ENCODE measurements at regions not wholly inside any gene's neighbourhood (a gene's known extent, or its start where the extent isn't known, plus 50 kb on each side); places are given as distances from the start of the nearest gene placed in this dataset.

DNA sequence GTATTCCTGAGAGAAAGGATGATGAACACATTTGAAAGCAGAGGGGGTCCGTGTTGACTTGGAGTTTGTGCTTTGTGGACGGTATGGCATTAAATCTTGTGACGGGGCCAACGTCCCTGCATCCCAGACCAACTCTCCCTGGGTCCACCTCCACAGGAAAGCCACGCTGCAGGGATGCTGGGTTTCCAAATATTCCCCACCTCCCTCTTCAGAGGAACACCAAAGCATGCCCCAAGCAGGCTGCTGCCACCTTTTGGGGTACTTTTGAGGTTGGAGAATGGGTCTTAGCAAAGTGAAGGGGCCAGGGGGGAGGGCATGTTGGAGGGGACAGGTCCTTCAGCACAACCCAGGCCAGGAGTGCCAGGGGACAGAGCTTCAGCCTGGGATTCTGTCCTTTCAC lies 504.4 kb downstream of the TCERG1L start:
- TF ChIP-seq POLR2A (IDR thresholded peaks at IDR 0.05): no peak
- TF ChIP-seq, protein P1, sequence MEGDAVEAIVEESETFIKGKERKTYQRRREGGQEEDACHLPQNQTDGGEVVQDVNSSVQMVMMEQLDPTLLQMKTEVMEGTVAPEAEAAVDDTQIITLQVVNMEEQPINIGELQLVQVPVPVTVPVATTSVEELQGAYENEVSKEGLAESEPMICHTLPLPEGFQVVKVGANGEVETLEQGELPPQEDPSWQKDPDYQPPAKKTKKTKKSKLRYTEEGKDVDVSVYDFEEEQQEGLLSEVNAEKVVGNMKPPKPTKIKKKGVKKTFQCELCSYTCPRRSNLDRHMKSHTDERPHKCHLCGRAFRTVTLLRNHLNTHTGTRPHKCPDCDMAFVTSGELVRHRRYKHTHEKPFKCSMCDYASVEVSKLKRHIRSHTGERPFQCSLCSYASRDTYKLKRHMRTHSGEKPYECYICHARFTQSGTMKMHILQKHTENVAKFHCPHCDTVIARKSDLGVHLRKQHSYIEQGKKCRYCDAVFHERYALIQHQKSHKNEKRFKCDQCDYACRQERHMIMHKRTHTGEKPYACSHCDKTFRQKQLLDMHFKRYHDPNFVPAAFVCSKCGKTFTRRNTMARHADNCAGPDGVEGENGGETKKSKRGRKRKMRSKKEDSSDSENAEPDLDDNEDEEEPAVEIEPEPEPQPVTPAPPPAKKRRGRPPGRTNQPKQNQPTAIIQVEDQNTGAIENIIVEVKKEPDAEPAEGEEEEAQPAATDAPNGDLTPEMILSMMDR (IDR thresholded peaks at IDR 0.05): no peak
- Histone ChIP-seq H3K4me3 (no peak overlapping the region), H3K27me3 (peaks cover 0 to 26% (median 2%) of the 10 kb centered on the region in 9 donors), H3K9me3 (no peaks in the 10 kb centered on the region), H3K36me3 (no peaks in the 10 kb centered on the region), H3K4me1 (no peaks in the 10 kb centered on the region), H3K27ac (no peak overlapping the region)
- intact Hi-C loops (cut with DNase I): no loop called here
- WGBS, 4 donors: 76 to 92% (median 83%) methylated on average over 5 of the region's 5 CpGs
- ATAC-seq (no peak), DNase-seq (no peak)

DNA sequence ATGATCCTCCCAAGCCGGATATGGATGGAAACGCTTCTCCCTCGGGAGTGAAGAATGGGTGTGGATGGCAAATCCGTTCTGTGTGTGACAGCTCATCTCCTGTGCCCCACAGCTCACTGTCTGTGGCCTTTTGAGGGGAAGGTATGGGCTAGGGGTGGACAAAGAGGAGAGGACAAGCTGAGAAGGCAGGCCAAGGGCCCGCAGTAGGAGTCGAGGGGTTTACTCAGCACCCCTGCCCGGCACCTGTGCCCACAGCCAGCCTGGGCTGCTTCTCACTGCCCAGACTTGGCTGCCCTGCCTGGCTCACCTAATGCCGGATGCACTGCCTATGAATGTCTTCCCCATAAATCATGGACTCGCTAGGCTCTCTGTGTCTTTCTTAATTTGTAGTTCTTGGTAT lies 503.8 kb downstream of the TCERG1L start:
- H3K36me3 ChIP-seq: no peaks in the 10 kb centered on the region
- WGBS, 4 donors: 73 to 83% (median 80%) methylated on average over 9 of the region's 9 CpGs
- no peaks in the 10 kb centered on the region for H3K4me1 ChIP-seq
- no peak for ATAC-seq
- TF ChIP-seq, protein P1 (IDR thresholded peaks at IDR 0.05): no peak
- no peak for TF ChIP-seq POLR2A (IDR thresholded peaks at IDR 0.05)
- H3K27ac ChIP-seq: no peak overlapping the region
- no peak for DNase-seq
- H3K27me3 ChIP-seq: peaks cover 0 to 26% (median 2%) of the 10 kb centered on the region in 9 donors
- H3K9me3 ChIP-seq: no peaks in the 10 kb centered on the region
- H3K4me3 ChIP-seq: no peak overlapping the region
- intact Hi-C loops (cut with DNase I): no loop called here

DNA sequence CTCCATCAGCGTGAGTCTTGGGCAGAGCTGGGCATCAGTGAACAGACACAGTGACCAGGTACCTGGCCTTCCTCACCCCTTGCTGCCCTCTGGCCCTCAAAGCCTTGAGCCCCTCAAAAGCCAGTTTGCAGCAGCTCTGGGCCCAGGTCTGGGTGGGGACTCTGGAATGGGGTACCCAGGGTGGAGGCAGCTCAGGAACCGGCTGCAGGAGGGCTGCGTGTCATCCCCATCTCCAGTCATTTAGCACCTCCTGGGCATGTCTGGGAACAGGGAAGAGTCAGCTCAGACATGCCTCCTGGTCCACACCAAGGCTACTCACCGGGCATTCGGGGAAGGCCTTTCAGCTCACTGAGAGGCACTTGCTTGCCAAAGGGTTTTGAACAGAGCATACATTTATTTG lies 503.3 kb downstream of the TCERG1L start:
- H3K4me1 ChIP-seq: no peaks in the 10 kb centered on the region
- no peak overlapping the region for H3K4me3 ChIP-seq
- H3K9me3 ChIP-seq: no peaks in the 10 kb centered on the region
- WGBS, 4 donors: 60 to 90% (median 81%) methylated on average over 5 of the region's 5 CpGs
- no peak for ATAC-seq
- peaks cover 0 to 29% (median 5%) of the 10 kb centered on the region in 9 donors for H3K27me3 ChIP-seq
- H3K36me3 ChIP-seq: no peaks in the 10 kb centered on the region
- intact Hi-C loops (cut with DNase I): no loop called here
- DNase-seq: no peak
- no peak for TF ChIP-seq POLR2A (IDR thresholded peaks at IDR 0.05)
- TF ChIP-seq, protein P1 (IDR thresholded peaks at IDR 0.05): no peak
- no peak overlapping the region for H3K27ac ChIP-seq

DNA sequence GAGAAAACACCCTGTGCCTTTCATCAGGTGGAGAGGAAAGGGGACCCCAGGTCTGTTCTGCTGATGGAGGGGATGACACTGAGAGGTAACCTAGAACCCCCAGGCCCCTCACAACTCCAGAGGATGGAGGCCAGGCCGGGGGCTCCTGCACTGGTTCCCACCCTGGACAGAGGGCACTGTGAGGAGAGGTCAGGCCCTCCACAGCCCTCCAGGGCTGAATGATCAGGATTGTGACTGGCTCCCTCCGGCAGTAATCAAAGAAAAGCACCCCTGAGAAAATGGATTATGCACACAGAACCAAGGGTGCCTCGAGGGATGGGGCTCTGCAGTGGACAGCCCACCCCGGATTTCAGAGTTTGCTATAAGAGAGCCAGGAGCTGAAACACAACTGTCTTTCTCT lies 502.8 kb downstream of the TCERG1L start:
- Histone ChIP-seq H3K27me3 (peaks cover 0 to 34% (median 5%) of the 10 kb centered on the region in 9 donors), H3K4me1 (no peaks in the 10 kb centered on the region), H3K27ac (no peak overlapping the region), H3K36me3 (no peaks in the 10 kb centered on the region), H3K9me3 (no peaks in the 10 kb centered on the region), H3K4me3 (no peak overlapping the region)
- intact Hi-C loops (cut with DNase I): no loop called here
- TF ChIP-seq, protein P1 (IDR thresholded peaks at IDR 0.05): no peak
- no peak for TF ChIP-seq POLR2A (IDR thresholded peaks at IDR 0.05)
- 50 to 76% (median 64%) methylated on average over 3 to 4 of the region's 4 CpGs for WGBS, 4 donors
- DNase-seq (no peak), ATAC-seq (no peak)
